Inferior parietal cortex (tissue), 1 donor: ENCODE measurements at regions not wholly inside any gene's neighbourhood (a gene's known extent, or its start where the extent isn't known, plus 50 kb on each side); places are given as distances from the start of the nearest gene placed in this dataset.
"Not testable (repeated sequence)": the region's sequence is repeated elsewhere in the genome, so short reads cannot be mapped to it uniquely, and the experiment has no call there.

ENCODE experiments used
- DNase-seq: peaks from one replicate; pipeline ENCODE4 v3.0.0-alpha.2; 2016; ENCODE audit errors: extremely low spot score

- no peak for DNase-seq
Observed at GRCh38 chr7:119706608-119707007, 566.4 kb upstream of the KCND2 start.

GRCh38 chr7:119708891-119709290 is 564.1 kb upstream of the KCND2 start:
- DNase-seq: no peak

DNA sequence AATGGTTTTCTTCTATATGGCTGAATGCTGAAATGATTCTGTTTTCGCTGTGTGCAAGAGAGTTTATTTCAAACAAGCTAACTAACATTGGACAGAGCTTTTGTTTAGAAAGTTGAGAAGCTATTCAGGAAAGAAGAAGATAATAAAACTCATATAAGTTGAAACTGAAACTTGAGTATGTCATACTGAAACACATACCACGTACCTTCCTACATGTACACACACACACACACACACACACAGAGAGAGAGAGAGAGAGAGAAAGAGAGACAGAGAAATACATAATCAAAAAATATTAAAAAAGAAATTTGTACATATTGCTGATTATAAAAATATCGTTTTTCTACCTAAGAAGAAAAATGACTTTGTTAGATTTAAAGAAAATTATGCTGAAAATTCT is 561.9 kb upstream of the KCND2 start:
- DNase-seq: no peak

- no peak for DNase-seq
Observed at GRCh38 chr7:119712886-119713462, 560.0 kb upstream of the KCND2 start.

GRCh38 chr7:119713606-119714005 is 559.4 kb upstream of the KCND2 start:
- DNase-seq: no peak

DNA sequence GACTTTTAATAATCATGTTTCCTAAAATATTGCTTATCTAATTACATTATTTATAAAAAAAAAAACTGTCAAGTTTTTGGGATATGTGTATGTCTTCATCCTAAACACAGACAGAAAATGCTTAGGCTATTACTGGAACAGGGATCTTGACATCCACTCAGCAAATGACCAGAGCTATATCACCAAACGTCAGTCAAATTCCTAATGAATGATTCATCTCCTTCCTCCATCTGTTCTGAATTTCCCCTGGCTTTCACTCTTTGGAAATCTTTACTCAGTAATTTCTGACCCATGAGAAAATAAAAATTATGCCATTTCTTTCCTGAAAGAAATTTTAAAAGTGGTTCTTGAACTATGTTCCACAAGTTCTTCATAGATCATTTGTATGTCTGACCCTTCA is 552.4 kb upstream of the KCND2 start:
- no peak for DNase-seq

GRCh38 chr7:119724041-119724792 is 548.8 kb upstream of the KCND2 start:
- DNase-seq: no peak

DNA sequence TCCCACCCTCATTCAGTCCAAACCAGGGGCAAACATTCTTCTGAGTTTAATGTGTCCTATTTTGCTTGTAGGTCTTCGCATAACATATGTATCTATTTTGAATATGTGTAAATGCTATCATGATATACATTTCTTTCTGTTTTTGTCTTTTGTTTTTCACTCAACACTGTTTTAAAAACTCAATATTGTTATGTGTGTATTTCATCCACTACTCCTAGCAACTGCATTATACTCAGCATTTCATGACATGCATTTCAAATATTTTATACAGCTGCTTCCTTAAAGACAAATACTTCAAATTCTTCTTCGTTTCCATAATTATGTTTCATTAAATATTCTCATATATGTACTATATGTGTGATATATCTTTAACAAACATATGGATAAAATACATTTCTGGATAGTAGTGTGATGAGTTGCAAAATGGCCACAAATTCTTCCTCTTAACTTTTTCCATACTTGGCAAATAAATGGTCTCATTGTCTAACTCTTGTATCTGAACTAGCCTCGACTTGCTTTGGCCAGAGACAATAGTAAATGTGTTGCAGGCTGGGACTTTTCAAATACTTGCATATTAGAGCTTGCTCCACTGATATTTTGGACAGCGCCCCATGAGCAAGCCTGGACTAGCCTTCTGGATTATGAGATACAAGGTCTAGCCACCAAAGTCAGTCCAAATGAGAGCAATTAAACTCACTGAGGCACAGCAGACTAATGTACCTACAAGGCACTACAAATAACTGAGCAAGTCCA is 539.7 kb upstream of the KCND2 start:
- no peak for DNase-seq

DNA sequence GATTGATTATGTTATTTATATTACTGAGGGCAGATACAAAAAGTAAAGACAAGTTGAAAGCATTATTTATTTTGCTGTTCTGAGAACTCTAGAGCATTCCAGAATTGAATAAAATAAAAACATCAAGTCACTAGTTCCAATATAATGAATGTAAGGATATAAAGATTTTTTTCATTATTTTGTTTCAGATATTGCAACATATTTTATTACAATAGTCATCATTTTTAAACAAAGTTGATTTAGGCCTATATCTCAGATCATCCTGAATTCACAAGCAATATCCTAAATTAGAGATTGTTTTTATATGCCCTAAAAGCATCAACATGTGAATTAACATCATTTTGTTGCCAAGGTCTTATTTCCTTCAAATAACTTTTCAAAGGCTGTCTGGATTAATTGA is 535.6 kb upstream of the KCND2 start:
- DNase-seq: no peak

DNA sequence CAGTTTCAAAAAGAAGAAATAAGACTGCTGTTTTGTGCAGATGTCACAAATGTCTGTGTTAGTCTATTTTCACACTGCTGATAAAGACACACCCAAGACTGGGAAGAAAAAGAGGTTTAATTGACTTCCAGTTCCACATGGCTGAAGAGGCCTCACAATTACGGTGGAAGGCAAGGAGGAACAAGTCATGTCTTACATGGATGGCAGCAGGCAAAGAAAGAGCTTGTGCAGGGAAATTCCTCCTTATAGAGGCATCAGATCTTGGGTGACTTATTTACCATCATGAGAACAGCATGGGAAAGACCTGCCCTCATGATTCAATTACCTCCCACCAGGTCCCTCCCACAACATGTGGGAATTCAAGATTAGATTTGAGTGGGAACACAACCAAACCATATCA is 527.7 kb upstream of the KCND2 start:
- DNase-seq: not testable (repeated sequence)

DNA sequence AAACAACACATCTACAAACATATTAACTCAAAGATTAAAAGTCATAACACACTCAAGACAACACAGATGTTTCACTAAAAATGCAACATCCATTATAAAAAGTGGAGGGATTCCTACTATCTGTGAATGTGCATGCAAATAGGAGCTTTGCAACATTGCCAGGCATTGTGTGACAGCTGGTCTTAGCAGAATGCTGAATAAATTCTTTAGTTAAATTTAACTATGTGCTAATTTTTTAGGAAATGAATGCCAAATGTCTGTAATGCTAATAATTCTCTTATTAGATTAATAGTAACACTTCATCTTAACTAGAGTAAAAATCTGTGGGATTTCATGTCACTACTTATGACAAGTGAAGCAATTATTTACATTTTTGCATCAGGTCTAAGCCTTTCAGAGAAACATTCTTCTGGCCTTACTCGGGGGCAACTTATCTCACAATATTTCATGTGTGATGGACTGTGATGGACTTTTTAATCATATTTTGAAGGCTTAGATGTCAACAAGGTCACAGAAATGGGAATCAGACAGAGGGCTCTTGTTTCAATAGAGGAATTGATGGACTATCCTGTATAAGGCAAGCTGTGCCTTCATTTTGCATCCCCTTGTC is 524.6 kb upstream of the KCND2 start:
- DNase-seq: no peak

- no peak for DNase-seq
Observed at GRCh38 chr7:119748991-119749390, 524.0 kb upstream of the KCND2 start.

DNA sequence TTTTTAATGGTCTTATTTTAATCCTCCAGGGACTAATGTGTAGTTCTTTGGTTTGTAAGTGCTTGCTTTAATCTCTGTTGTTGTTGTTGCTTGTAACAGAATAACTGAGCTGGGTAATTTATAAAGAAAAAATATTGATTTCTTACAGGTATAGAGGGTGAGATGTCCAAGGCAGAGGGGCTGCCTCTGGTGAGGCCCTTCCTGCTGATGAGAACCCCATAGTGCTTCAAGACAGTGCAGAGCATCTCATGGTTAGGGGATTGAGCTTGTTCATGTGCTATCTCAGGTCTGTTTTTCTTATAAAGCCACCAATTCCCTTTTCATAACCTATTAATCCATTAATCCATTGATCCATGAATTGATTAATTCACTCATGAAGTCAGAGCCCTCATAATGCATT is 516.3 kb upstream of the KCND2 start:
- no peak for DNase-seq

GRCh38 chr7:119758254-119758653 is 514.7 kb upstream of the KCND2 start:
- DNase-seq: no peak

DNA sequence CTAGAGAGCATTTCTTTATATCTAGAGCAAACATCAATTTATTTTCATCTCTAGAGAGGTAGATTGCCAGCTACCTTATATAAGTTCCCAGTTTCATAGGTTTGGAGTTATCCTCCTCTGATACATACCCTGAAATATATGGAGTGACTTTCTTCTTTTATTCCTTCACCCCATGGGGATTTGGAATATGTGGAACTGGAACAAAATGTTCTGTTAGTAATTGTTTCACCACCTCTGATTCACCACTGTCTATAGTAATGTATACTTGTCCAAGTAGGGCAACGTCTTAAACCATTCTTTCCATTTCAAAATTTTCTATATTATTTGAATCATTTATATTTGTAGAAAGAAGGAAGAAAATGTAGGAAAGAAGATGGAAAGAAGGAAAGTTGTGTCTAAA is 511.2 kb upstream of the KCND2 start:
- DNase-seq: no peak

- DNase-seq: no peak
Observed at GRCh38 chr7:119782286-119782685, 490.7 kb upstream of the KCND2 start.

GRCh38 chr7:119783799-119784198 is 489.2 kb upstream of the KCND2 start:
- DNase-seq: no peak

DNA sequence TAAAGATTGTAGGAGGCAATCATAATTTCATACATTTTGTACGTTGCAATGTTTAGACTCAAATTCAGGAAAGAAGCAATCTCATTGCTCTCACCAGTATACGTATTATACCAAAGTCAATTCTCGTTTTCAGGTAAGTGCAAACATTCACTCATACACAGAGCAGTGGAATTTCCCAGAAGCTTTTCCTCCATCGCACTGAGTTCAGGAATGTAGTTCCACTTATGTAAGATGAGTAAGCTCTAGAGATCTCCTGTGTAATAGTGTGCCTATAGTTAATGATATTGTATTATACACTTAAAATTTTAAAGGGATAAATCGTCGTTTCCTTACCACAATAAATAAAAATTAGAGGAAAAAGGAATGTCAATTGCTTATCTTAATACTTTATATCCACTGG is 470.8 kb upstream of the KCND2 start:
- DNase-seq: no peak

DNA sequence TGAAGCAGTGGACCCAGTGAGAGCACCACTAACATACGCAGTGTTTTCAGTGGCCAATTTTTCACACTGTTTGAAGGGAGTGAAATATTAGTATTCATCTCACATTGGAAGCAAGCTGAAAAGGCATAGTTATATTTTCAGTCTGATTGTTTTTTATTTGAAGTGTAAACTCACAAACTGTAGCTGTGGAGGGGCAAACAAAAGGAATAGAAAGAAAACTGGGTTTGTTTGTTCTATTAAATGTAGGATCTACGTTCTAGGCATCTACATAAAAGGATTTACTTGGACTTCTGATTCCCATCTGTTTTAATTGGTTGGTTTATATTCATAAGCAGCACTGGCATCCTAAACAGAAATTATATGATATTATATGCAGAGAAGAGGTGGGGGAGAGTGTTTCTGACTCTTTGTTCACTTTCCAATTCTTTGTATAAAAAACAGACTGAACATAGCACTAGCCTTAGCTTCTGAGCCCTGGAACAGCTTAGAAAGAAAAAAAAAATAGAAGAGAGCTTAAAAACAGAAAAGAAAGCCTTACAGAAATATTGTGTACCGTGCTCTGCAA is 447.8 kb upstream of the KCND2 start:
- no peak for DNase-seq

DNA sequence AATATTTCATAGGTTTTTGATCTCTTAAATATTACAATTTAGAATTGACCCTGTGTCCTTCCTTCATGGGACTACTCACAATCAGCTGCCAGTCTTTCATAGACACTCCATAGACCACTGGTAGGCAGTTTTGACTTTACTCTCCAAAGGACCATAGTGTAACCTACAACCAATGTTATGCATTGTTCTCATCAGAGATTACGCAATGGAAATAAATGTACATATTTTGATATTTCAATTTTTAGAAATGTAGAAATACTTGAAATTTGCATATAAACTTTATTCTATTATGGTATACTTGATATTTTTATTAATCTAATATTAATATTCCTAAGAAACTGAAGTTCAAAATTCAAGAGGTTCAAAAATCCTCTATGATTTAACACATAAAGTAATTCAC is 446.4 kb upstream of the KCND2 start:
- DNase-seq: no peak

DNA sequence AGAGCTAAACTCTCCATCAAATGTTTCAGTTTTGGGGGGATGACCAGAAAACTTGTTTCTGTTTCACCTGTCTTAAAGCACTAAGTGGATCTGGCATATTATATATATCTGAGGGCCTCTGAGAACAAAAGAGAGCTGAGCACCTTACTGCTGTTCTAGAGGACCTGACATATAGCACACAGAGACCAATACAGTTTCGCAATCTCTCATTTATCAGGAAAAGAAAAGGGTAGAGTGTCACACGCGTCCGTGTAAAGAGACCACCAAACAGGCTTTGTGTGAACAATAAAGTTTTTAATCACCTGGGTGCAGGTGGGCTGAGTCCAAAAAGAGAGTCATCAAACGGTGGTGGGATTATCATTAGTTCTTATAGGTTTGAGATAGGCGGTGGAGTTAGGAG is 434.5 kb upstream of the KCND2 start:
- no peak for DNase-seq

GRCh38 chr7:119842337-119842736 is 430.6 kb upstream of the KCND2 start:
- no peak for DNase-seq
